Rectal smooth muscle tissue (tissue), 1 donor: ENCODE measurements at regions not wholly inside any gene's neighbourhood (a gene's known extent, or its start where the extent isn't known, plus 50 kb on each side); places are given as distances from the start of the nearest gene placed in this dataset.
"Not testable (repeated sequence)": the region's sequence is repeated elsewhere in the genome, so short reads cannot be mapped to it uniquely, and the experiment has no call there.

ENCODE experiments used
- H3K27ac ChIP-seq: one replicate; pipeline ENCODE4 v1.7.0; 2013; ENCODE audit warnings: low read depth, low read length, inconsistent platforms
- H3K27me3 ChIP-seq: one replicate; pipeline ENCODE4 v1.7.0; 2013; ENCODE audit warnings: low read length; ENCODE audit not compliant: control insufficient read depth, insufficient read depth
- H3K36me3 ChIP-seq: one replicate; pipeline ENCODE4 v1.7.0; 2013; ENCODE audit warnings: low read length; ENCODE audit not compliant: control insufficient read depth, insufficient read depth
- H3K4me1 ChIP-seq: one replicate; pipeline ENCODE4 v1.7.0; 2013; ENCODE audit warnings: low read length; ENCODE audit not compliant: control insufficient read depth, insufficient read depth
- H3K4me3 ChIP-seq: one replicate; pipeline ENCODE4 v1.7.0; 2013; ENCODE audit warnings: low read length
- H3K9ac ChIP-seq: one replicate; pipeline ENCODE4 v1.7.0; 2013; ENCODE audit warnings: low read length

DNA sequence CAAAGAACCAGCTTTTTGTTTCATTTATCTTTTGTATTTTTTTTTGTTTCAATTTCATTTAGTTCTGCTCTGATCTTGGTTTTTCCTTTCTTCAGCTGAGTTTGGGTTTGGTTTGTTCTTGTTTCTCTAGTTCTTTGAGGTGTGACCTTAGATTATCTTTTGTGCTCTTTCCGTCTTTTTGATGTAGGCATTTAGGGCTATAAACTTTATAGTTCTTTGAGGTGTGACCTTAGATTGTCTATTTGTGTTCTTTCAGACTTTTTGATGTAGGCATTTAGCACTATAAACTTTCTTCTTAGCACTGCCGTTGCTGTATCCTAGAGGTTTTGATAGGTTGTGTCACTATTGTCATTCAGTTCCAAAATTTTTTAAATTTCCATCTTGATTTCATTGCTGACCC is 224.3 kb upstream of the COBL start:
- H3K4me1 ChIP-seq, H3K27me3 ChIP-seq, H3K4me3 ChIP-seq, H3K9ac ChIP-seq, H3K36me3 ChIP-seq, H3K27ac ChIP-seq: not testable (repeated sequence)

DNA sequence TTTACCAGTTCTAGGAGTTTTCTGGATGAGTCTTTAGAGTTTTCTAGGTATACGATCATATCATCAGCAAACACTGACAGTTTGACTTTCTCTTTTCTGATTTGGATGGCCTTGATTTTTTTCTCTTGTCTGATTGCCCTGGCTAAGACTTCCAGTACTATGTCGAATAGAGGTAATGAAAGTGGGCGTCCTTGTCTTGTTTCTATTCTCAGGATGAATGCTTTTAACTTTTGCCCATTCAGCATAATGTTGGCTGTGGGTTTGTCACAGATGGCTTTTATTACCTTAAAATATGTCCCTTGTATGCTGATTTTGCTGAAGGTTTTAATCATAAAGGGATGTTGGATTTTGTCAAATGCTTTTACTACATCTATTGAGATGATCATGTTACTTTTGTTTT is 223.2 kb upstream of the COBL start:
- H3K4me3 ChIP-seq = no peak overlapping the region
- H3K4me1 ChIP-seq = no peaks in the 10 kb centered on the region
- H3K27me3 ChIP-seq = no peaks in the 10 kb centered on the region
- H3K36me3 ChIP-seq = no peaks in the 10 kb centered on the region
- no peak overlapping the region for H3K9ac ChIP-seq
- no peak overlapping the region for H3K27ac ChIP-seq

DNA sequence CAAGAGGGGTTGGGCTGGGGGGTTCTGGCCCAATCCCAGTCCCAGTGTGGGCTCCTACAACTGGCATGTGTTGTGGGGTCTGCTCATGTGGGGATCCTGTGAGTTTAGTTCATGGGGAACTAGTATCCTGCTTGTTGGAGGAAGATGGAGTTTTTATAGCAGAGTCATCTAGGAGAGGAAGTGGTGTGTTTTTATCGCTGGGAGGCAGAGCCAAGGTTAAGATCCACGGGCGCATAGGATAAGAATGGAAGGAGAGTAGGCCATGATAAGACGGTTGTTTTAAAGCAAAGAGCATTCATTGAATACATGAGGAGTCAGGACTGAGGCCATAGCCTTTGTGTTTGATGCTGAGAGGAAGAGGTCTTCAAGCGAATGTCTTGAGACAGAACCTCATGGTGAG is 211.6 kb upstream of the COBL start:
- Histone ChIP-seq H3K9ac (no peak overlapping the region), H3K4me3 (no peak overlapping the region), H3K4me1 (no peaks in the 10 kb centered on the region), H3K27me3 (no peaks in the 10 kb centered on the region), H3K27ac (no peak overlapping the region), H3K36me3 (no peaks in the 10 kb centered on the region)

DNA sequence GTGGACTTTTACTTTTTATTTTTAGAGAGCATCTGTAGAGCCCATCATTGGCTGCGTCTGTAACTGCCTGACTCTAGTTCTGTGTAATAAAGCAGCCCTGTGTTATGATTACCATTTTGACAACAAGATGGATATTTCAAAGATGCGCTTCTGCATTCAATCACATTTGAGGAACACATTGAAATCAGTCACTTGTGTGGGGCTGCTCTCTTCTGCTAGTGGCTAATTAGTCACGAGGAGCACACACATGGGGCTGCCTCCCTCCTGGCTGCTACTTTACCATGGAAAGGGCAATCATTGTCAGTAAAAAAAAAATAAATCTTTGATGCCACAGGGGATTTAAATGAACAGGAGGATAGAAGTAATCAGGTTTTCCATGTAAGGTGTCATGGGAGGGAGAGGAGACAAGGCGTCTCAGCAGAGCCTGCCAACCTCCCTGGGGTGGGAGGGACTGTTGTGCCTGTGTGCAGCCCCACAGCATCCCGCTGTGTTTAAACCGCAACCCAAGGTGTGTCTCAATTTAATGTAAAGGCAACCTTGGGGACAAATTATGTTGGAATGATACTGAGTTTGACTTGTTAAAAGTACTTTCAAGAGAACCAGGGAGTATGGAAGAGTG is 205.2 kb upstream of the COBL start:
- no peaks in the 10 kb centered on the region for H3K36me3 ChIP-seq
- no peak overlapping the region for H3K9ac ChIP-seq
- H3K4me3 ChIP-seq = no peak overlapping the region
- H3K27ac ChIP-seq = no peak overlapping the region
- H3K27me3 ChIP-seq = no peaks in the 10 kb centered on the region
- no peaks in the 10 kb centered on the region for H3K4me1 ChIP-seq

DNA sequence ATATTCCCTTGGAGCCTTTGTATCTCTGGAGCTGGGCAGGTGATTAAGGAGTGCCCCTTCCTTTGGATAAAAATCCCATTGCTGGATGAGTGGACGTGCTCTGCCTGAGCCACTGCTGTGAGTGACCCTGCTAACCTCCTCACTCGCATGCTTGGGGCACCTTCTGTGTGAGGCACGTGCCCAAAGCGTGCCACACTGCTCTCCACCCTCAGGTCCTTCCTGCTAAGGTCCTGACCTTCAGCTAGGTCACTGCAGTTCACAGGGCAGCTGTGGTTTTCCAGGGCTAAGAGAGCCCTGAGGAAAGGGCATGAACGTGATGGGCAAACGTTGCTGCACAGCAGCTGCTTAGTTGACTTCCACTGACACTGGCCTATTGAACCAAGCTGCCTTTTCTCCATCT is 204.4 kb upstream of the COBL start:
- H3K9ac ChIP-seq = no peak overlapping the region
- no peak overlapping the region for H3K27ac ChIP-seq
- no peak overlapping the region for H3K4me3 ChIP-seq
- H3K27me3 ChIP-seq = no peaks in the 10 kb centered on the region
- no peaks in the 10 kb centered on the region for H3K4me1 ChIP-seq
- no peaks in the 10 kb centered on the region for H3K36me3 ChIP-seq

DNA sequence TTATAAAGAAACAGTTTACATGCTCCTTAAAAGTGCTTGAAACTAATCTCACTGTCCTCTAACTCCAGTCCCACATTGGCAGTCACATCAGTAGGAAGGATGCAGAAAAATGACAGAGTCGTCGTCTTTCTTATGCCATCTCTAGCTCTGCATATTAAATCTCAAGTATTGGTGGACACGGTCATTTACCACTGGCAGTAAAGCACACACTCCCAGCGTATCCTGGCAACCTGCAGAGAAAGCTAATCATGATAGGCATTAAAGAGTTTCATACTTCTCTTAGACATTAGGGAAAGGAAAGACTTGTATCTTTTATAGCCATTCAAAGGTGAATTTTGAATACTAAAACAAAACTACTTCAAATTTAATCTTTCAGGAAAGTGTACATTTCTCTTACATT is 202.0 kb upstream of the COBL start:
- no peaks in the 10 kb centered on the region for H3K27me3 ChIP-seq
- H3K36me3 ChIP-seq = no peaks in the 10 kb centered on the region

DNA sequence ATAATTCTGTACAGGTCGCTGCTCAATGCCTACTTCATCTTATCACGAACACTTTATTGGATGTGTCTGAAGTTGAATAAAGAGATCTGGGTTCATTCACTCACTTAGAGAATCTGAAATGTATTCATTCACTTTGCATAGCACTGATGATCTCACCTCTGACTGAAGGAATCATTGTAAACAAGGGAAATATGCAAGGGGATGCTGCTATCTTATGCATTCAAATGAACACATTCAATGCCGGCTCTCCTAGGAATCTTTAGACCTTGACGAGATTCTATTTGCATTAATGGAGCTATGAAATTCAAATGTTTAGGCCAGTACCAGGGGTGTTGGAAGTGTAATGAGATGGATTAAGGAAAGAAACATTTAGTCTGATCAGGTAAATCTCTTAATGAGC is 200.6 kb upstream of the COBL start:
- Histone ChIP-seq H3K27me3 (no peaks in the 10 kb centered on the region), H3K4me1 (no peaks in the 10 kb centered on the region), H3K27ac (no peak overlapping the region), H3K36me3 (no peaks in the 10 kb centered on the region), H3K9ac (no peak overlapping the region), H3K4me3 (no peak overlapping the region)

More for the DNA sequence above, 202.0 kb upstream of the COBL start:
- no peak overlapping the region for H3K4me3 ChIP-seq
- no peaks in the 10 kb centered on the region for H3K4me1 ChIP-seq
- no peak overlapping the region for H3K27ac ChIP-seq
- H3K9ac ChIP-seq = no peak overlapping the region

DNA sequence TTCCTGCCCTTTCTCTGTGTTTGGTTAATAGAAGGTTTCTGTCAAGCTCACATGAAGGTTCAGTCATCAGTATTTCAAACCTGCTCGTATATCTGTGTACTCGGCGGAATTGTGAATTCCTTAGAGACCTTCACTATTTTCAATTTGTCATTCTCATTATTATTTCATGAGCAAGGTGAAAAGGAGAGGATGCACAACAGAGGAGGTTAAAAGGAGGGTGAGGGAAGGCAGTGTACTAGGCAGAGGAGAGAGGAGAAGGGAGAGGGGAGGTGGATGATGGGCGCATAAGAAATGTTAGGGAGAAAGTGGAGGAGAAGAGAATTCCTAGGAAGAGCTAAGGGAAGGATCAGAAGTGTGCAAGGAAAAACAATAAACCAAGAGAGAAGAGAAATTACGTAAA is 185.0 kb upstream of the COBL start:
- Histone ChIP-seq H3K36me3 (no peaks in the 10 kb centered on the region), H3K4me1 (no peaks in the 10 kb centered on the region), H3K27me3 (no peaks in the 10 kb centered on the region), H3K9ac (no peak overlapping the region), H3K4me3 (no peak overlapping the region), H3K27ac (no peak overlapping the region)

DNA sequence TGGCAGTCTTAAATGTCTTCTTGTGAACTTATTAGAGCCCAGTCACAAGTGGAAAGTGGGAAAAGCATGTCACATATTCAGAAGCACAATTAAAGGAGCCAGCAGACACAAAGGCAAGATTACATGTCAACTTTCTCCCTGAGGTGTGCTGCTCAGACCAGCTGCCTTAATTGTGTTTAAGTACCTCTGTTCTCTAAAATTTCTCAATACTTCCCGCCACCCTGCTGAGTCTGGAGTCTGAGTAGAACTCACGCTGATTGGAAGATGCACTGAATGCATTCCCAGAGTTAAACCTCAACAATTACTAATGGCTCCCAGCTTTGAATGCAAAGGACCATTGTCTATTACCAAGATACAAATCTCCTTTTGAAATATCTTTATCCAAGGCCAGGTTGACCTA is 166.4 kb upstream of the COBL start:
- H3K27me3 ChIP-seq = no peaks in the 10 kb centered on the region
- no peak overlapping the region for H3K4me3 ChIP-seq
- no peaks in the 10 kb centered on the region for H3K4me1 ChIP-seq
- no peak overlapping the region for H3K9ac ChIP-seq
- H3K36me3 ChIP-seq = no peaks in the 10 kb centered on the region
- H3K27ac ChIP-seq = no peak overlapping the region

DNA sequence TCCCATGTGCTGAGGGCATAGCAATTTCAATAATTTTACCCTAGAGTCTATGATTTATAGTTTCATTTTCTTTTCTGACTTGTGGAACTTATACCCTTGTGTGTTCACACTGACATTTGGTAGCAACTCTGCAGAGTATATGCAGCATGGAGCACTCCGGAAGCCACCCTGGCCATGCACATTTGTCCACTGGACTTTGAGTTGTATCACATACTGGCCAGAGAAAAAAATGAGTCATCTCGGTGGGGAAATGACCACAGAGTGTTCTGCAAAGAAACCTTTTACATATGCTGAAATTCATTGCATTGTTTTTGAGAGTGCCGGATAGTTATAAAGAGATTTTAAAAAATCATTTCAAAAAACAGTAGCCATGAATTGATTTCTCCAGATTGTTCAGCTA is 164.8 kb upstream of the COBL start:
- Histone ChIP-seq H3K4me3 (no peak overlapping the region), H3K9ac (no peak overlapping the region), H3K27me3 (no peaks in the 10 kb centered on the region), H3K27ac (no peak overlapping the region), H3K36me3 (no peaks in the 10 kb centered on the region), H3K4me1 (no peaks in the 10 kb centered on the region)

DNA sequence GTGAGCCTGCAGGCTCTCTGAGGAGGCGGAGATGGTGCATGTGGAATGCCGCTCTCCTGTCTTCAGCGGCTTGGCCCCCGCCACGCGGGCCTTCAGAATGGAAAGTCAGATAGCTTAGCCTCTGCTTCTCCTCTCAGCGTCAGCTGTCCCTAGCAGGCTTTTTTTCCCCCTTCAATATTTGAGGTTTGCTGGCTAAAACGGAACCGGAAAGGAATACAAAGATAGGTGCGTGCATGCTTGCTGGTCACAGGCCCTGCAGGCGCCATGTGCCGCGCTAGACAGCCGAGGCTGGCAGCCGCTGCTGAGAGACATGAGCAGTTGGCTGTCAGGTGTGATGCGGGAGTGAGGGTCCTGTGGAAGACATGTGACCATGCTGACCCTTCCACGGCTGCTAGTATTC is 161.2 kb upstream of the COBL start:
- H3K9ac ChIP-seq = no peak overlapping the region
- no peak overlapping the region for H3K4me3 ChIP-seq
- no peak overlapping the region for H3K27ac ChIP-seq
- no peaks in the 10 kb centered on the region for H3K27me3 ChIP-seq
- no peaks in the 10 kb centered on the region for H3K36me3 ChIP-seq
- H3K4me1 ChIP-seq = no peaks in the 10 kb centered on the region

DNA sequence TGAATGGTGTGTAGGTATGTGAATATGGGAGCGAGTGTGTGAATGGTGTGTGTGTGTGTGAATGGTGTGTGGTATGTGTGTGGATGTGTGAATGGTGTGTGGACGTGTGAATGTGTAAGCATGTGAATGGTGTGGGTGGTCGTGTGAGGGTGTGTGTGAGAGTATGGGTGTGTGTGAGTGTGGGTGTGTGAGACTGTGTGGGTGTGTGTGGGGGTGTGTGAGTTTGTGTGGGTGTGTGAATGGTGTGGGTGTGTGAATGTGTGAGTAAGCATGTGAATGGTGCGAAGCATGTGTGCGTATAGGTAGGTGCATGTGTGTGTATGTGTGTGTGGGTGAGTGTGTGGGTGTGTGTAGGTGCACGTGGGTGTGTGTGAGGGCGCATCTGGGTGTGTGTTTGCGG is 160.7 kb upstream of the COBL start:
- Histone ChIP-seq H3K4me3 (no peak overlapping the region), H3K27me3 (no peaks in the 10 kb centered on the region), H3K9ac (no peak overlapping the region), H3K4me1 (no peaks in the 10 kb centered on the region), H3K27ac (no peak overlapping the region), H3K36me3 (no peaks in the 10 kb centered on the region)

DNA sequence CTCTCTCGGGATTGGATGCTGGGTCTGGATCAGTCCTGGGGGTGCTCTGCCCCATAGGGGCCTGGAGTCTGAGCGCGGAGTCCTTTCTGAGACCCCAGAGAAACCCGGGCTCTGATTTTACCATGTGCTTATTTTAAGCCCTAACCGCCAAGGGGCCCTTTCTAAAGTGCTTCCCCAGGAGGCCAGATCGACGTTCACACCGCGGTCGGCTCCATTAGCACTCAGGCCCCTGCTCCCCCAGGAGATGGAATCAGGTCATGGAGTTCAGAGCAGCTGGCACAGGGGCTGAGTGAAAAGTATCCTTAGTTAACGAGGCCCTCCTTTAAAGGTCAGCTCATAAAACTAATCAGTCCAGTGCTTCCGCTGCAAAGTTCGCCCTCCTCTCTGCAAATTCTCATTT is 159.4 kb upstream of the COBL start:
- H3K27ac ChIP-seq = no peak overlapping the region
- no peak overlapping the region for H3K4me3 ChIP-seq

More for the DNA sequence above, 159.4 kb upstream of the COBL start:
- Histone ChIP-seq H3K36me3 (no peaks in the 10 kb centered on the region), H3K27me3 (no peaks in the 10 kb centered on the region), H3K9ac (no peak overlapping the region), H3K4me1 (no peaks in the 10 kb centered on the region)
